H1 (cell line): ENCODE measurements at regions not wholly inside any gene's neighbourhood (a gene's known extent, or its start where the extent isn't known, plus 50 kb on each side); places are given as distances from the start of the nearest gene placed in this dataset.

Experiments
- CTCF ChIA-PET: fragments of 300-600 bp; sonication (Branson Sonifier 250); formaldehyde crosslinking; loops from one replicate; lab custom pipeline; 2021; ENCODE audit not compliant: partially characterized antibody; lab: Charles Lee
- POLR2A ChIA-PET: fragments of 300-600 bp; sonication (Branson Sonifier 250); formaldehyde crosslinking; loops from one replicate; lab custom pipeline; 2021; ENCODE audit warnings: inconsistent platforms; ENCODE audit not compliant: partially characterized antibody; lab: Charles Lee
- DNase-seq, 2 experiments: peaks; one replicate each; pipeline versions ENCODE4 v3.0.0 to v3.0.0-alpha.2; 2010 to 2022; ENCODE audit warnings: low spot score in 2 of 2, low read depth in 1 of 2, mixed read lengths in 1 of 2
- FAIRE-seq: peaks from 2 replicates; lab custom pipeline; 2011; peaks lifted over from hg19 to GRCh38; lab: Jason Lieb, UNC
- H2AFZ ChIP-seq: 2 replicates; pipeline ENCODE4 v1.8.1; 2012; ENCODE audit warnings: low read length, inconsistent platforms
- H2AK5ac ChIP-seq: 2 replicates; pipeline ENCODE4 v1.6.1; 2013; ENCODE audit warnings: low read depth, low read length
- H2BK120ac ChIP-seq: replicated peaks from 2 replicates; pipeline ENCODE3; 2013; ENCODE audit warnings: low read depth, low read length, inconsistent platforms
- H2BK12ac ChIP-seq: 2 replicates; pipeline ENCODE4 v1.6.1; 2013; ENCODE audit warnings: low read depth, low read length
- H2BK15ac ChIP-seq: 2 replicates; pipeline ENCODE4 v1.6.1; 2013; ENCODE audit warnings: low read length
- H2BK20ac ChIP-seq: 2 replicates; pipeline ENCODE4 v1.6.1; 2013; ENCODE audit warnings: low read length
- H2BK5ac ChIP-seq: 2 replicates; pipeline ENCODE4 v1.6.1; 2013; ENCODE audit warnings: low read depth, low read length
- H3K14ac ChIP-seq: 2 replicates; pipeline ENCODE4 v1.6.1; 2013; ENCODE audit warnings: inconsistent platforms; ENCODE audit not compliant: insufficient read length
- H3K18ac ChIP-seq: 2 replicates; pipeline ENCODE4 v1.6.1; 2013; ENCODE audit warnings: low read length; ENCODE audit errors: extremely low read depth
- H3K23ac ChIP-seq: 2 replicates; pipeline ENCODE4 v1.6.1; 2013; ENCODE audit warnings: inconsistent platforms; ENCODE audit not compliant: insufficient read length
- H3K23me2 ChIP-seq: 2 replicates; pipeline ENCODE4 v1.6.1; 2013; ENCODE audit warnings: low read depth, low read length
- H3K27ac ChIP-seq: 2 replicates; pipeline ENCODE4 v1.6.1; 2011; ENCODE audit warnings: low read depth, low read length, inconsistent platforms
- H3K27me3 ChIP-seq, 4 experiments: replicated peaks in 1 of 4; 1 replicate in 1 of 4; 2 replicates in 3 of 4; pipeline versions ENCODE4 v1.6.1 to v1.8.1; 2011 to 2013; ENCODE audit warnings: low read length in 3 of 4, mild to moderate bottlenecking in 3 of 4, inconsistent platforms in 2 of 4, mixed read lengths in 2 of 4, moderate library complexity in 1 of 4; ENCODE audit not compliant: control insufficient read depth in 3 of 4, insufficient read depth in 3 of 4; ENCODE audit errors: extremely low read depth in 1 of 4
- H3K36me3 ChIP-seq, 4 experiments: 2 replicates each; pipeline versions ENCODE4 v1.6.1 to v1.8.1; 2011 to 2013; ENCODE audit warnings: mild to moderate bottlenecking in 4 of 4, low read length in 3 of 4, moderate library complexity in 2 of 4, control low read depth in 1 of 4, inconsistent platforms in 1 of 4; ENCODE audit not compliant: insufficient read depth in 4 of 4, control insufficient read depth in 2 of 4
- H3K4ac ChIP-seq: replicated peaks from 2 replicates; pipeline ENCODE3; 2013; ENCODE audit warnings: low read length, low read depth, mixed read lengths, inconsistent platforms; ENCODE audit not compliant: insufficient read length
- H3K4me1 ChIP-seq, 4 experiments: replicated peaks in 1 of 4; 1 replicate in 1 of 4; 2 replicates in 3 of 4; pipeline versions ENCODE4 v1.6.1 to v1.8.1; 2011 to 2013; ENCODE audit warnings: low read length in 3 of 4, inconsistent platforms in 2 of 4, mixed read lengths in 1 of 4; ENCODE audit not compliant: insufficient read depth in 4 of 4, control insufficient read depth in 3 of 4
- H3K4me2 ChIP-seq, 2 experiments: 2 replicates each; pipeline versions ENCODE4 v1.6.1 to v1.8.1; 2011 to 2013; ENCODE audit warnings: low read depth in 2 of 2, low read length in 2 of 2, control low read depth in 1 of 2, inconsistent platforms in 1 of 2, mild to moderate bottlenecking in 1 of 2; ENCODE audit not compliant: insufficient read depth in 1 of 2
- H3K4me3 ChIP-seq, 4 experiments: fragments of 200-600, 300-600 bp in 1 of 4; sonication (generic), shearing (Covaris generic), sonication (Bioruptor Twin) in 1 of 4; 2 replicates each; pipeline versions ENCODE4 v1.5.1 to v1.8.1; 2011 to 2016; ENCODE audit warnings: low read length in 4 of 4, low read depth in 3 of 4, control low read depth in 2 of 4, inconsistent platforms in 2 of 4, mild to moderate bottlenecking in 2 of 4, mixed read lengths in 1 of 4, moderate library complexity in 1 of 4; ENCODE audit not compliant: insufficient read depth in 2 of 4; ENCODE audit errors: extremely low read depth in 1 of 4
- H3K56ac ChIP-seq: replicated peaks from 2 replicates; pipeline ENCODE3; 2013; ENCODE audit warnings: low read depth, mild to moderate bottlenecking, mixed read lengths, low read length, inconsistent platforms; ENCODE audit not compliant: insufficient read length
- H3K79me1 ChIP-seq: 2 replicates; pipeline ENCODE4 v1.6.1; 2013; ENCODE audit warnings: low read depth, low read length, control low read depth
- H3K79me2 ChIP-seq, 2 experiments: 2 replicates each; pipeline versions ENCODE4 v1.6.1 to v1.8.1; 2012 to 2013; ENCODE audit warnings: low read length in 2 of 2, mild to moderate bottlenecking in 2 of 2, inconsistent platforms in 1 of 2; ENCODE audit not compliant: insufficient read depth in 2 of 2, control insufficient read depth in 1 of 2
- H3K9ac ChIP-seq, 4 experiments: replicated peaks in 1 of 4; 1 replicate in 1 of 4; 2 replicates in 3 of 4; pipeline versions ENCODE4 v1.6.1 to v1.8.1; 2011 to 2013; ENCODE audit warnings: low read depth in 3 of 4, low read length in 3 of 4, control low read depth in 2 of 4, mild to moderate bottlenecking in 2 of 4, moderate library complexity in 2 of 4, inconsistent platforms in 1 of 4; ENCODE audit errors: extremely low read depth in 1 of 4
- H3K9me3 ChIP-seq, 2 experiments: 2 replicates each; pipeline versions ENCODE4 v1.6.1 to v1.8.1; 2012 to 2013; ENCODE audit warnings: mild to moderate bottlenecking in 2 of 2, moderate library complexity in 2 of 2, control low read depth in 1 of 2, inconsistent platforms in 1 of 2, low read depth in 1 of 2, low read length in 1 of 2, mixed read lengths in 1 of 2; ENCODE audit not compliant: insufficient read depth in 2 of 2
- H4K20me1 ChIP-seq, 2 experiments: replicated peaks in 1 of 2; 2 replicates each; pipeline versions ENCODE3 to v1.8.1; 2011 to 2013; ENCODE audit warnings: inconsistent platforms in 2 of 2, low read length in 2 of 2, mild to moderate bottlenecking in 1 of 2; ENCODE audit not compliant: insufficient read depth in 2 of 2, control insufficient read depth in 1 of 2
- H4K5ac ChIP-seq: 2 replicates; pipeline ENCODE4 v1.6.1; 2013; ENCODE audit warnings: low read length, low read depth, mixed read lengths, inconsistent platforms; ENCODE audit not compliant: insufficient read length
- H4K8ac ChIP-seq: 2 replicates; pipeline ENCODE4 v1.8.0; 2013; ENCODE audit warnings: mild to moderate bottlenecking, moderate library complexity, low read length, inconsistent platforms; ENCODE audit not compliant: insufficient read depth; ENCODE audit errors: extremely low read depth
- H4K91ac ChIP-seq: replicated peaks from 2 replicates; pipeline ENCODE3; 2013; ENCODE audit warnings: low read length, mixed read lengths, inconsistent platforms; ENCODE audit not compliant: insufficient read length
- TBP ChIP-seq: IDR thresholded peaks from 2 replicates; pipeline ENCODE4 v1.6.1; 2011; ENCODE audit warnings: low read depth, low read length, improper control_type of control experiment
- WGBS, 2 experiments: shearing (Covaris generic) in 1 of 2; methylation state at CpG; one replicate each; pipeline versions ENCODE4 v1.1.6 to v1.1.7; 2013 to 2015; ENCODE audit warnings: low lambda C conversion rate in 2 of 2, mixed read lengths in 2 of 2, inconsistent platforms in 1 of 2, low coverage in 1 of 2, missing lambda C conversion rate in 1 of 2; ENCODE audit not compliant: insufficient replicate concordance in 2 of 2, insufficient coverage in 1 of 2, insufficient read length in 1 of 2; ENCODE audit errors: extremely low coverage in 1 of 2, missing lambda C conversion rate in 1 of 2; 5-methylcytosine and 5-hydroxymethylcytosine counted together

DNA sequence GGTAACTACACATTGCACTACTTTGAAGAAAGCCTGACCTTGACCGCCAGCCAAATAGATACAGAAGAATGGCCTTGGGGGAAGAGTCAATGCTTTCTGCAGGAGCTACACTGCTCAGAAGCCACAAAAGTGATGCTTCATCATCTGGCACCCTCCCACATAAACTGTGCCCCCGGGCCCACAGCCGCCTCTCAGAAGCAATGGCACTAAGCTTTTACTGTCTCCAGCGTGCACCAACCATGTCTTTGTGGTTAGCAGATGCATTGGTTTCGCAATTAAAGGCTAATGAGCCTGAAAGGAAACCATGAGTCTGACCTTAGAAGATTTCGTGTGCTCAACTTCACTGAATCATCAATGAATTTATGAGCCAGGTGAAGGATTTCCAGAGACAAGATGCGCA lies 209.4 kb upstream of the TRIB2 start:
- FAIRE-seq (no peak), DNase-seq (no peak)
- no peak overlapping the region for H2BK5ac ChIP-seq
- H3K79me2 ChIP-seq = no peaks in the 10 kb centered on the region
- H4K8ac ChIP-seq = no peak overlapping the region; the same call in 1 of the 2 replicates
- no peak overlapping the region for H3K27ac ChIP-seq
- H3K56ac ChIP-seq = no peak overlapping the region
- H2AFZ ChIP-seq = no peak overlapping the region
- no peak for TF ChIP-seq TBP
- no peaks in the 10 kb centered on the region for H3K36me3 ChIP-seq
- H3K4me1 ChIP-seq = no peaks in the 10 kb centered on the region
- H3K23ac ChIP-seq = no peak overlapping the region
- no peak overlapping the region for H2BK15ac ChIP-seq
- H3K27me3 ChIP-seq = no peaks in the 10 kb centered on the region
- H3K9me3 ChIP-seq = no peaks in the 10 kb centered on the region
- H2BK20ac ChIP-seq = no peak overlapping the region
- H2AK5ac ChIP-seq = no peak overlapping the region
- no peak overlapping the region for H3K14ac ChIP-seq
- WGBS, 2 experiments = 88% methylated on average over 7 of the region's 7 CpGs; no CpG with 5 or more reads in 1 of the 2 experiments
- H4K91ac ChIP-seq = no peak overlapping the region
- H3K4ac ChIP-seq = no peak overlapping the region
- H3K4me2 ChIP-seq = no peak overlapping the region
- H2BK12ac ChIP-seq = no peak overlapping the region
- no peaks in the 10 kb centered on the region for H4K20me1 ChIP-seq
- no peaks in the 10 kb centered on the region for H3K23me2 ChIP-seq
- no peak overlapping the region for H3K18ac ChIP-seq
- H3K4me3 ChIP-seq = no peak overlapping the region
- H4K5ac ChIP-seq = no peak overlapping the region
- ChIA-PET CTCF (no interaction called here), POLR2A (no interaction called here)
- H3K9ac ChIP-seq = no peak overlapping the region
- H2BK120ac ChIP-seq = no peak overlapping the region
- no peaks in the 10 kb centered on the region for H3K79me1 ChIP-seq
